Tibial artery (tissue), 4 donors: ENCODE measurements at regions not wholly inside any gene's neighbourhood (a gene's known extent, or its start where the extent isn't known, plus 50 kb on each side); places are given as distances from the start of the nearest gene placed in this dataset.

Experiments
- DNase-seq, 2 donors: peaks; one replicate each; pipeline ENCODE4 v3.0.0-alpha.2; 2019
- H3K27ac ChIP-seq, 2 donors: fragments of 200-600 bp; sonication (generic) in 1 of 2; 1 replicate in 1 of 2; 2 replicates in 1 of 2; pipeline ENCODE4 v1.5.1; 2018 to 2019; ENCODE audit warnings: mild to moderate bottlenecking in 1 of 2
- H3K27me3 ChIP-seq, 2 donors: fragments of 200-600 bp; sonication (generic) in 1 of 2; one replicate each; pipeline versions ENCODE4 v1.5.1 to v1.6.0; 2016 to 2019
- H3K36me3 ChIP-seq, 3 donors: fragments of 200-600 bp; sonication (generic) in 2 of 3; one replicate each; pipeline ENCODE4 v1.5.1; 2016 to 2019; ENCODE audit warnings: mild to moderate bottlenecking in 2 of 3
- H3K4me1 ChIP-seq, 4 donors: fragments of 200-600 bp; sonication (generic) in 2 of 4; 1 replicate in 3 of 4; 2 replicates in 1 of 4; pipeline ENCODE4 v1.5.1; 2016 to 2019
- H3K4me3 ChIP-seq, 2 donors: fragments of 200-600 bp; sonication (generic) in 1 of 2; 1 replicate in 1 of 2; 2 replicates in 1 of 2; pipeline ENCODE4 v1.5.1; 2018 to 2019; ENCODE audit warnings: mild to moderate bottlenecking in 2 of 2
- H3K9me3 ChIP-seq, 3 donors: fragments of 200-600 bp; sonication (generic) in 1 of 3; one replicate each; pipeline ENCODE4 v1.5.1; 2016 to 2019
- CTCF ChIP-seq, 2 experiments: fragments of 200-600 bp in 1 of 2; fragments of 450-650 bp in 1 of 2; IDR thresholded peaks; one replicate each; pipeline ENCODE4 v1.5.1; 2017 to 2019; ENCODE audit warnings: antibody characterized with exemption in 2 of 2, mild to moderate bottlenecking in 1 of 2, moderate library complexity in 1 of 2
- intact Hi-C: fragments of 100-400 bp; cut with DNase I; formaldehyde crosslinking; loops from one replicate; pipeline ENCODE4 v1.15.0; 2023; ENCODE audit warnings: low total_unique reads

- Histone ChIP-seq H3K36me3 (no peaks in the 10 kb centered on the region), H3K4me1 (peaks cover 0 to 4% (median 0%) of the 10 kb centered on the region in 4 donors), H3K9me3 (no peaks in the 10 kb centered on the region), H3K27ac (no peak overlapping the region), H3K4me3 (no peak overlapping the region), H3K27me3 (no peaks in the 10 kb centered on the region)
- intact Hi-C loops: no loop called here
- TF ChIP-seq CTCF (IDR thresholded peaks at IDR 0.05): no peak
- no peak for DNase-seq
Measured at GRCh38 chr2:149816756-149817551, 229.4 kb upstream of the MMADHC start.

GRCh38 chr2:149815941-149816340, 228.4 kb upstream of the MMADHC start:
- Histone ChIP-seq H3K9me3 (no peaks in the 10 kb centered on the region), H3K36me3 (no peaks in the 10 kb centered on the region), H3K4me1 (peaks cover 0 to 4% (median 0%) of the 10 kb centered on the region in 4 donors), H3K4me3 (no peak overlapping the region), H3K27me3 (no peaks in the 10 kb centered on the region), H3K27ac (no peak overlapping the region)
- no peak for DNase-seq
- intact Hi-C loops: no loop called here
- TF ChIP-seq CTCF (IDR thresholded peaks at IDR 0.05): no peak

- H3K4me3 ChIP-seq: no peak overlapping the region
- no peak for TF ChIP-seq CTCF (IDR thresholded peaks at IDR 0.05)
- H3K27ac ChIP-seq: no peak overlapping the region
- intact Hi-C loops: no loop called here
- peaks cover 0 to 4% (median 0%) of the 10 kb centered on the region in 4 donors for H3K4me1 ChIP-seq
- no peaks in the 10 kb centered on the region for H3K27me3 ChIP-seq
- H3K9me3 ChIP-seq: no peaks in the 10 kb centered on the region
- H3K36me3 ChIP-seq: no peaks in the 10 kb centered on the region
- no peak for DNase-seq
Measured at GRCh38 chr2:149814901-149815300, 227.3 kb upstream of the MMADHC start.

GRCh38 chr2:149814049-149814448, 226.5 kb upstream of the MMADHC start:
- TF ChIP-seq CTCF (IDR thresholded peaks at IDR 0.05): no peak
- no peak overlapping the region for H3K27ac ChIP-seq
- no peaks in the 10 kb centered on the region for H3K27me3 ChIP-seq
- H3K4me1 ChIP-seq: peaks cover 0 to 4% (median 0%) of the 10 kb centered on the region in 4 donors
- no peak overlapping the region for H3K4me3 ChIP-seq
- no peak for DNase-seq
- intact Hi-C loops: no loop called here
- no peaks in the 10 kb centered on the region for H3K9me3 ChIP-seq
- no peaks in the 10 kb centered on the region for H3K36me3 ChIP-seq

GRCh38 chr2:149808556-149808955, 221.0 kb upstream of the MMADHC start:
- Histone ChIP-seq H3K4me3 (no peak overlapping the region), H3K36me3 (no peaks in the 10 kb centered on the region), H3K9me3 (no peaks in the 10 kb centered on the region), H3K27ac (no peak overlapping the region), H3K27me3 (no peaks in the 10 kb centered on the region), H3K4me1 (peaks cover 0 to 5% (median 0%) of the 10 kb centered on the region in 4 donors)
- intact Hi-C loops: no loop called here
- no peak for DNase-seq
- no peak for TF ChIP-seq CTCF (IDR thresholded peaks at IDR 0.05)
